GM23338 (cell line): ENCODE measurements at regions not wholly inside any gene's neighbourhood (a gene's known extent, or its start where the extent isn't known, plus 50 kb on each side); places are given as distances from the start of the nearest gene placed in this dataset.

Experiments
- ATAC-seq: fragments of 200-7000 bp; cut with Tn5 transposase; 3 replicates; pipeline ENCODE4 v1.9.1; 2020
- DNase-seq: peaks from one replicate; pipeline ENCODE4 v3.0.0-alpha.2; 2015; ENCODE audit warnings: low spot score
- H2AFZ ChIP-seq: fragments of 200-600 bp; sonication (generic); 2 replicates; pipeline ENCODE4 v1.8.0; 2016; ENCODE audit warnings: antibody characterized with exemption, mild to moderate bottlenecking, moderate library complexity
- H3F3A ChIP-seq: fragments of 200-600 bp; sonication (generic); replicated peaks from 2 replicates; pipeline ENCODE4 v1.8.0; 2017; ENCODE audit warnings: antibody characterized with exemption, mixed run types, low read depth
- H3K27ac ChIP-seq: fragments of 200-600 bp; sonication (generic); 2 replicates; pipeline ENCODE4 v1.6.1; 2016; ENCODE audit warnings: low read depth
- H3K27me3 ChIP-seq: fragments of 200-600 bp; sonication (generic); 2 replicates; pipeline ENCODE4 v1.8.0; 2016; ENCODE audit warnings: mild to moderate bottlenecking, mixed run types, moderate library complexity; ENCODE audit not compliant: insufficient read depth
- H3K36me3 ChIP-seq: fragments of 200-600 bp; sonication (generic); 2 replicates; pipeline ENCODE4 v1.8.0; 2016; ENCODE audit warnings: mild to moderate bottlenecking; ENCODE audit not compliant: insufficient read depth
- H3K4me1 ChIP-seq: fragments of 200-600 bp; sonication (generic); 2 replicates; pipeline ENCODE4 v1.8.0; 2016; ENCODE audit warnings: mild to moderate bottlenecking, moderate library complexity; ENCODE audit not compliant: insufficient read depth
- H3K4me2 ChIP-seq: fragments of 200-600 bp; sonication (generic); 2 replicates; pipeline ENCODE4 v1.7.1; 2017; ENCODE audit warnings: mixed run types
- H3K4me3 ChIP-seq: fragments of 200-600 bp; sonication (generic); 2 replicates; pipeline ENCODE4 v1.6.1; 2016; ENCODE audit warnings: mixed run types
- H3K79me2 ChIP-seq: fragments of 200-600 bp; sonication (generic); replicated peaks from 2 replicates; pipeline ENCODE4 v1.8.0; 2017; ENCODE audit warnings: mild to moderate bottlenecking; ENCODE audit not compliant: insufficient read depth
- H3K9me2 ChIP-seq: fragments of 200-600 bp; sonication (generic); 2 replicates; pipeline ENCODE4 v1.8.0; 2017; ENCODE audit not compliant: insufficient read depth
- H4K20me1 ChIP-seq: fragments of 200-600 bp; sonication (generic); replicated peaks from 2 replicates; pipeline ENCODE4 v1.8.0; 2017; ENCODE audit warnings: mild to moderate bottlenecking; ENCODE audit not compliant: insufficient read depth
- H3K27ac Mint-ChIP-seq: 2 replicates; pipeline ENCODE4 v1.8.0; 2020; ENCODE audit warnings: inconsistent platforms, mild to moderate bottlenecking, moderate library complexity, mixed read lengths
- H3K27me3 Mint-ChIP-seq: 3 replicates; pipeline ENCODE4 v1.8.0; 2022; ENCODE audit warnings: low read depth, mild to moderate bottlenecking, moderate library complexity, mixed read lengths, inconsistent platforms; ENCODE audit not compliant: insufficient read depth, poor library complexity
- H3K36me3 Mint-ChIP-seq: 3 replicates; pipeline ENCODE4 v1.8.0; 2021; ENCODE audit warnings: low read depth, mild to moderate bottlenecking, inconsistent platforms, moderate library complexity, mixed read lengths
- H3K4me1 Mint-ChIP-seq: 3 replicates; pipeline ENCODE4 v1.8.0; 2020; ENCODE audit warnings: mild to moderate bottlenecking, inconsistent platforms, mixed read lengths
- H3K4me3 Mint-ChIP-seq: 3 replicates; pipeline ENCODE4 v1.8.0; 2021; ENCODE audit warnings: moderate library complexity, mild to moderate bottlenecking, inconsistent platforms, mixed read lengths
- H3K9me3 Mint-ChIP-seq: 3 replicates; pipeline ENCODE4 v1.8.0; 2020; ENCODE audit warnings: moderate library complexity, mild to moderate bottlenecking, inconsistent platforms, mixed read lengths
- CREB1 ChIP-seq: fragments of 250-450 bp; sonication (Bioruptor Pico); IDR thresholded peaks from 2 replicates; pipeline ENCODE4 v1.5.0; 2020; ENCODE audit warnings: low read depth, mild to moderate bottlenecking, moderate library complexity
- EZH2 ChIP-seq: fragments of 200-600 bp; sonication (generic); IDR thresholded peaks from one replicate; pipeline ENCODE4 v1.8.0; 2017; ENCODE audit warnings: antibody characterized with exemption, mild to moderate bottlenecking, low read depth; ENCODE audit not compliant: unreplicated experiment
- EZH2phosphoT487 ChIP-seq: fragments of 200-600 bp; sonication (generic); IDR thresholded peaks from one replicate; pipeline ENCODE4 v1.8.1; 2018; ENCODE audit warnings: antibody characterized with exemption; ENCODE audit not compliant: unreplicated experiment
- STAT1 ChIP-seq: IDR thresholded peaks from one replicate; pipeline ENCODE4 v1.6.1; 2016; ENCODE audit warnings: antibody characterized with exemption; ENCODE audit not compliant: unreplicated experiment
- ZNF114 ChIP-seq: fragments of 250-450 bp; sonication (Bioruptor Pico); IDR thresholded peaks from 2 replicates; pipeline ENCODE4 v1.5.0; 2020; ENCODE audit warnings: mild to moderate bottlenecking, moderate library complexity
- ZNF331 ChIP-seq: fragments of 250-450 bp; sonication (Bioruptor Pico); IDR thresholded peaks from 2 replicates; pipeline ENCODE4 v1.5.0; 2020; ENCODE audit warnings: low read depth, mild to moderate bottlenecking, moderate library complexity
- TF ChIP-seq, protein P1 (sequence below): IDR thresholded peaks from one replicate; pipeline ENCODE4 v1.6.1; 2018; ENCODE audit warnings: antibody characterized with exemption; ENCODE audit not compliant: unreplicated experiment
- TF ChIP-seq, protein P2 (sequence below), 2 experiments: fragments of 200-600 bp in 1 of 2; sonication (generic) in 1 of 2; conservative IDR thresholded peaks; 2 replicates each; pipeline versions ENCODE4 v1.5.1 to v1.6.1; 2016 to 2017; ENCODE audit warnings: antibody characterized with exemption in 2 of 2, low read depth in 2 of 2, mild to moderate bottlenecking in 2 of 2, moderate library complexity in 1 of 2
- TF ChIP-seq, protein P3 (sequence below): fragments of 250-450 bp; sonication (Bioruptor Pico); IDR thresholded peaks from 2 replicates; pipeline ENCODE4 v1.5.0; 2020; ENCODE audit warnings: mild to moderate bottlenecking, moderate library complexity

DNA sequence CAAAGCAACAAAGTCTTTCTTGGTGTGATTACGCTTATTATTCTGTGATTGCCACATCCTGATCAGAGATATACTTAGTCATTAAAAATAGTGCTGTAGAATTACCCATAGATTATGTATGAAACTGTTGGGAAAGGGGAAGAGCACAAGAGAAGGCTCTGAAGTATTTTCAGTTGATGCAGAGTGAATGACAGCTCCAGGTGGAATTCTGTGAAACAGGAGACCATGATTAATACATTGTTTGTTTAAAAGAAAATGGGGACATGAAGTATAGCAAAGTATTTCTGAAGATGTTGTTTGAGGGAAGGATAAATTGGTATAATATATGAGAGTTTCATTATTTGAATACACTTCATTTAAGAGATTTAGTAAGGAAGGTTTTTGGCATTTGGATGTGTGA lies 307.6 kb upstream of the CDH20 start:
- Histone ChIP-seq H4K20me1 (no peaks in the 10 kb centered on the region), H3K79me2 (no peaks in the 10 kb centered on the region), H3K4me2 (no peak overlapping the region), H3F3A (no peaks in the 10 kb centered on the region), H2AFZ (no peak overlapping the region), H3K27ac (no peak overlapping the region), H3K4me1 (no peaks in the 10 kb centered on the region), H3K36me3 (no peaks in the 10 kb centered on the region), H3K27me3 (no peaks in the 10 kb centered on the region), H3K9me2 (no peaks in the 10 kb centered on the region), H3K4me3 (no peak overlapping the region)
- TF ChIP-seq, protein P1, sequence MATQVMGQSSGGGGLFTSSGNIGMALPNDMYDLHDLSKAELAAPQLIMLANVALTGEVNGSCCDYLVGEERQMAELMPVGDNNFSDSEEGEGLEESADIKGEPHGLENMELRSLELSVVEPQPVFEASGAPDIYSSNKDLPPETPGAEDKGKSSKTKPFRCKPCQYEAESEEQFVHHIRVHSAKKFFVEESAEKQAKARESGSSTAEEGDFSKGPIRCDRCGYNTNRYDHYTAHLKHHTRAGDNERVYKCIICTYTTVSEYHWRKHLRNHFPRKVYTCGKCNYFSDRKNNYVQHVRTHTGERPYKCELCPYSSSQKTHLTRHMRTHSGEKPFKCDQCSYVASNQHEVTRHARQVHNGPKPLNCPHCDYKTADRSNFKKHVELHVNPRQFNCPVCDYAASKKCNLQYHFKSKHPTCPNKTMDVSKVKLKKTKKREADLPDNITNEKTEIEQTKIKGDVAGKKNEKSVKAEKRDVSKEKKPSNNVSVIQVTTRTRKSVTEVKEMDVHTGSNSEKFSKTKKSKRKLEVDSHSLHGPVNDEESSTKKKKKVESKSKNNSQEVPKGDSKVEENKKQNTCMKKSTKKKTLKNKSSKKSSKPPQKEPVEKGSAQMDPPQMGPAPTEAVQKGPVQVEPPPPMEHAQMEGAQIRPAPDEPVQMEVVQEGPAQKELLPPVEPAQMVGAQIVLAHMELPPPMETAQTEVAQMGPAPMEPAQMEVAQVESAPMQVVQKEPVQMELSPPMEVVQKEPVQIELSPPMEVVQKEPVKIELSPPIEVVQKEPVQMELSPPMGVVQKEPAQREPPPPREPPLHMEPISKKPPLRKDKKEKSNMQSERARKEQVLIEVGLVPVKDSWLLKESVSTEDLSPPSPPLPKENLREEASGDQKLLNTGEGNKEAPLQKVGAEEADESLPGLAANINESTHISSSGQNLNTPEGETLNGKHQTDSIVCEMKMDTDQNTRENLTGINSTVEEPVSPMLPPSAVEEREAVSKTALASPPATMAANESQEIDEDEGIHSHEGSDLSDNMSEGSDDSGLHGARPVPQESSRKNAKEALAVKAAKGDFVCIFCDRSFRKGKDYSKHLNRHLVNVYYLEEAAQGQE = no peak
- no peak for TF ChIP-seq ZNF114 (CRISPR knock-in tag)
- TF ChIP-seq STAT1 = no peak
- TF ChIP-seq EZH2phosphoT487 = no peak
- TF ChIP-seq, protein P2, sequence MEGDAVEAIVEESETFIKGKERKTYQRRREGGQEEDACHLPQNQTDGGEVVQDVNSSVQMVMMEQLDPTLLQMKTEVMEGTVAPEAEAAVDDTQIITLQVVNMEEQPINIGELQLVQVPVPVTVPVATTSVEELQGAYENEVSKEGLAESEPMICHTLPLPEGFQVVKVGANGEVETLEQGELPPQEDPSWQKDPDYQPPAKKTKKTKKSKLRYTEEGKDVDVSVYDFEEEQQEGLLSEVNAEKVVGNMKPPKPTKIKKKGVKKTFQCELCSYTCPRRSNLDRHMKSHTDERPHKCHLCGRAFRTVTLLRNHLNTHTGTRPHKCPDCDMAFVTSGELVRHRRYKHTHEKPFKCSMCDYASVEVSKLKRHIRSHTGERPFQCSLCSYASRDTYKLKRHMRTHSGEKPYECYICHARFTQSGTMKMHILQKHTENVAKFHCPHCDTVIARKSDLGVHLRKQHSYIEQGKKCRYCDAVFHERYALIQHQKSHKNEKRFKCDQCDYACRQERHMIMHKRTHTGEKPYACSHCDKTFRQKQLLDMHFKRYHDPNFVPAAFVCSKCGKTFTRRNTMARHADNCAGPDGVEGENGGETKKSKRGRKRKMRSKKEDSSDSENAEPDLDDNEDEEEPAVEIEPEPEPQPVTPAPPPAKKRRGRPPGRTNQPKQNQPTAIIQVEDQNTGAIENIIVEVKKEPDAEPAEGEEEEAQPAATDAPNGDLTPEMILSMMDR (conservative IDR thresholded peaks at IDR 0.05; ENCODE audit: low read depth in 2 of 2) = no peak
- no peak for TF ChIP-seq CREB1 (CRISPR knock-in tag)
- no peak for TF ChIP-seq EZH2
- no peak for ATAC-seq
- H3K27ac Mint-ChIP-seq = no peak overlapping the region
- no peaks in the 10 kb centered on the region for H3K4me1 Mint-ChIP-seq
- H3K9me3 Mint-ChIP-seq = peaks cover 11% of the 10 kb centered on the region
- no peak for DNase-seq
- no peak overlapping the region for H3K4me3 Mint-ChIP-seq
- peaks cover 6% of the 10 kb centered on the region; the same call in 2 of the 3 replicates for H3K36me3 Mint-ChIP-seq
- no peaks in the 10 kb centered on the region for H3K27me3 Mint-ChIP-seq

GRCh38 chr18:61031626-61032025 lies 301.6 kb upstream of the CDH20 start:
- no peak overlapping the region for H3K4me3 ChIP-seq
- H3K27me3 ChIP-seq = no peaks in the 10 kb centered on the region
- no peak overlapping the region for H2AFZ ChIP-seq
- Mint-ChIP-seq H3K36me3 (no peaks in the 10 kb centered on the region), H3K4me1 (no peaks in the 10 kb centered on the region), H3K27ac (no peak overlapping the region), H3K4me3 (no peak overlapping the region), H3K27me3 (no peaks in the 10 kb centered on the region), H3K9me3 (no peaks in the 10 kb centered on the region)
- no peaks in the 10 kb centered on the region for H4K20me1 ChIP-seq
- H3K79me2 ChIP-seq = no peaks in the 10 kb centered on the region
- no peak for ATAC-seq
- no peaks in the 10 kb centered on the region for H3K9me2 ChIP-seq
- no peaks in the 10 kb centered on the region for H3F3A ChIP-seq
- H3K27ac ChIP-seq = no peak overlapping the region
- DNase-seq = no peak
- no peak overlapping the region for H3K4me2 ChIP-seq
- H3K4me1 ChIP-seq = no peaks in the 10 kb centered on the region
- H3K36me3 ChIP-seq = no peaks in the 10 kb centered on the region
- TF ChIP-seq STAT1 = no peak
- TF ChIP-seq ZNF331 (CRISPR knock-in tag) = no peak
- TF ChIP-seq, protein P3, sequence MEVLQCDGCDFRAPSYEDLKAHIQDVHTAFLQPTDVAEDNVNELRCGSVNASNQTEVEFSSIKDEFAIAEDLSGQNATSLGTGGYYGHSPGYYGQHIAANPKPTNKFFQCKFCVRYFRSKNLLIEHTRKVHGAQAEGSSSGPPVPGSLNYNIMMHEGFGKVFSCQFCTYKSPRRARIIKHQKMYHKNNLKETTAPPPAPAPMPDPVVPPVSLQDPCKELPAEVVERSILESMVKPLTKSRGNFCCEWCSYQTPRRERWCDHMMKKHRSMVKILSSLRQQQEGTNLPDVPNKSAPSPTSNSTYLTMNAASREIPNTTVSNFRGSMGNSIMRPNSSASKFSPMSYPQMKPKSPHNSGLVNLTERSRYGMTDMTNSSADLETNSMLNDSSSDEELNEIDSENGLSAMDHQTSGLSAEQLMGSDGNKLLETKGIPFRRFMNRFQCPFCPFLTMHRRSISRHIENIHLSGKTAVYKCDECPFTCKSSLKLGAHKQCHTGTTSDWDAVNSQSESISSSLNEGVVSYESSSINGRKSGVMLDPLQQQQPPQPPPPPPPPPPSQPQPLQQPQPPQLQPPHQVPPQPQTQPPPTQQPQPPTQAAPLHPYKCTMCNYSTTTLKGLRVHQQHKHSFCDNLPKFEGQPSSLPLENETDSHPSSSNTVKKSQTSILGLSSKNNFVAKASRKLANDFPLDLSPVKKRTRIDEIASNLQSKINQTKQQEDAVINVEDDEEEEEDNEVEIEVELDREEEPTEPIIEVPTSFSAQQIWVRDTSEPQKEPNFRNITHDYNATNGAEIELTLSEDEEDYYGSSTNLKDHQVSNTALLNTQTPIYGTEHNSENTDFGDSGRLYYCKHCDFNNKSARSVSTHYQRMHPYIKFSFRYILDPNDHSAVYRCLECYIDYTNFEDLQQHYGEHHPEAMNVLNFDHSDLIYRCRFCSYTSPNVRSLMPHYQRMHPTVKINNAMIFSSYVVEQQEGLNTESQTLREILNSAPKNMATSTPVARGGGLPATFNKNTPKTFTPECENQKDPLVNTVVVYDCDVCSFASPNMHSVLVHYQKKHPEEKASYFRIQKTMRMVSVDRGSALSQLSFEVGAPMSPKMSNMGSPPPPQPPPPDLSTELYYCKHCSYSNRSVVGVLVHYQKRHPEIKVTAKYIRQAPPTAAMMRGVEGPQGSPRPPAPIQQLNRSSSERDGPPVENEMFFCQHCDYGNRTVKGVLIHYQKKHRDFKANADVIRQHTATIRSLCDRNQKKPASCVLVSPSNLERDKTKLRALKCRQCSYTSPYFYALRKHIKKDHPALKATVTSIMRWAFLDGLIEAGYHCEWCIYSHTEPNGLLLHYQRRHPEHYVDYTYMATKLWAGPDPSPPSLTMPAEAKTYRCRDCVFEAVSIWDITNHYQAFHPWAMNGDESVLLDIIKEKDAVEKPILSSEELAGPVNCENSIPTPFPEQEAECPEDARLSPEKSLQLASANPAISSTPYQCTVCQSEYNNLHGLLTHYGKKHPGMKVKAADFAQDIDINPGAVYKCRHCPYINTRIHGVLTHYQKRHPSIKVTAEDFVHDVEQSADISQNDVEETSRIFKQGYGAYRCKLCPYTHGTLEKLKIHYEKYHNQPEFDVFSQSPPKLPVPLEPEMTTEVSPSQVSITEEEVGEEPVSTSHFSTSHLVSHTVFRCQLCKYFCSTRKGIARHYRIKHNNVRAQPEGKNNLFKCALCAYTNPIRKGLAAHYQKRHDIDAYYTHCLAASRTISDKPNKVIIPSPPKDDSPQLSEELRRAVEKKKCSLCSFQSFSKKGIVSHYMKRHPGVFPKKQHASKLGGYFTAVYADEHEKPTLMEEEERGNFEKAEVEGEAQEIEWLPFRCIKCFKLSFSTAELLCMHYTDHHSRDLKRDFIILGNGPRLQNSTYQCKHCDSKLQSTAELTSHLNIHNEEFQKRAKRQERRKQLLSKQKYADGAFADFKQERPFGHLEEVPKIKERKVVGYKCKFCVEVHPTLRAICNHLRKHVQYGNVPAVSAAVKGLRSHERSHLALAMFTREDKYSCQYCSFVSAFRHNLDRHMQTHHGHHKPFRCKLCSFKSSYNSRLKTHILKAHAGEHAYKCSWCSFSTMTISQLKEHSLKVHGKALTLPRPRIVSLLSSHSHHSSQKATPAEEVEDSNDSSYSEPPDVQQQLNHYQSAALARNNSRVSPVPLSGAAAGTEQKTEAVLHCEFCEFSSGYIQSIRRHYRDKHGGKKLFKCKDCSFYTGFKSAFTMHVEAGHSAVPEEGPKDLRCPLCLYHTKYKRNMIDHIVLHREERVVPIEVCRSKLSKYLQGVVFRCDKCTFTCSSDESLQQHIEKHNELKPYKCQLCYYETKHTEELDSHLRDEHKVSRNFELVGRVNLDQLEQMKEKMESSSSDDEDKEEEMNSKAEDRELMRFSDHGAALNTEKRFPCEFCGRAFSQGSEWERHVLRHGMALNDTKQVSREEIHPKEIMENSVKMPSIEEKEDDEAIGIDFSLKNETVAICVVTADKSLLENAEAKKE (CRISPR knock-in tag) = no peak
